HL-60 (cell line): ENCODE measurements at regions not wholly inside any gene's neighbourhood (a gene's known extent, or its start where the extent isn't known, plus 50 kb on each side); places are given as distances from the start of the nearest gene placed in this dataset.

Source experiments
- CTCF ChIP-seq: IDR thresholded peaks from one replicate; pipeline ENCODE4 v1.5.1; 2011; ENCODE audit warnings: low read length, control low read depth, inconsistent platforms; ENCODE audit not compliant: insufficient read depth
- GABPA ChIP-seq: IDR thresholded peaks from 2 replicates; pipeline ENCODE4 v1.6.1; 2012; ENCODE audit warnings: low read depth
- POLR2AphosphoS5 ChIP-seq: IDR thresholded peaks from 2 replicates; pipeline ENCODE4 v1.6.1; 2012; ENCODE audit warnings: low read depth
- REST ChIP-seq: IDR thresholded peaks from 2 replicates; pipeline ENCODE4 v1.6.1; 2012; ENCODE audit warnings: low read depth; ENCODE audit not compliant: insufficient replicate concordance
- SPI1 ChIP-seq: IDR thresholded peaks from 2 replicates; pipeline ENCODE4 v1.6.1; 2012; ENCODE audit warnings: low read depth, mild to moderate bottlenecking, borderline replicate concordance

GRCh38 chrX:3450881-3451570 is 104.6 kb upstream of the MXRA5 start:
- TF ChIP-seq CTCF (no peak), GABPA (no peak), POLR2AphosphoS5 (no peak), REST (no peak), SPI1 (no peak)
